Right atrium auricular region (tissue), 2 donors: ENCODE measurements at regions not wholly inside any gene's neighbourhood (a gene's known extent, or its start where the extent isn't known, plus 50 kb on each side); places are given as distances from the start of the nearest gene placed in this dataset.

ENCODE experiments used
- DNase-seq: peaks from one replicate; pipeline ENCODE4 v3.0.0-alpha.2; 2019; ENCODE audit warnings: low spot score
- H3K27ac ChIP-seq, 2 donors: fragments of 200-600 bp; sonication (generic); 1 replicate in 1 of 2; 2 replicates in 1 of 2; pipeline ENCODE4 v1.5.1; 2016 to 2019
- H3K27me3 ChIP-seq, 2 donors: fragments of 200-600 bp; sonication (generic); one replicate each; pipeline versions ENCODE4 v1.5.1 to v1.6.0; 2017 to 2019
- H3K36me3 ChIP-seq: fragments of 200-600 bp; sonication (generic); one replicate; pipeline ENCODE4 v1.5.1; 2016
- H3K4me1 ChIP-seq, 2 donors: fragments of 200-600 bp; sonication (generic); one replicate each; pipeline versions ENCODE4 v1.5.1 to v1.6.0; 2017 to 2019
- H3K4me3 ChIP-seq, 2 donors: fragments of 200-600 bp; sonication (generic); 1 replicate in 1 of 2; 2 replicates in 1 of 2; pipeline ENCODE4 v1.5.1; 2017 to 2019; ENCODE audit warnings: mild to moderate bottlenecking in 1 of 2, moderate library complexity in 1 of 2
- H3K9me3 ChIP-seq, 2 donors: fragments of 200-600 bp; sonication (generic); one replicate each; pipeline ENCODE4 v1.5.1; 2019
- CTCF ChIP-seq, 2 donors: fragments of 200-600 bp; sonication (generic); IDR thresholded peaks; one replicate each; pipeline ENCODE4 v1.5.1; 2019; ENCODE audit warnings: antibody characterized with exemption in 2 of 2

DNA sequence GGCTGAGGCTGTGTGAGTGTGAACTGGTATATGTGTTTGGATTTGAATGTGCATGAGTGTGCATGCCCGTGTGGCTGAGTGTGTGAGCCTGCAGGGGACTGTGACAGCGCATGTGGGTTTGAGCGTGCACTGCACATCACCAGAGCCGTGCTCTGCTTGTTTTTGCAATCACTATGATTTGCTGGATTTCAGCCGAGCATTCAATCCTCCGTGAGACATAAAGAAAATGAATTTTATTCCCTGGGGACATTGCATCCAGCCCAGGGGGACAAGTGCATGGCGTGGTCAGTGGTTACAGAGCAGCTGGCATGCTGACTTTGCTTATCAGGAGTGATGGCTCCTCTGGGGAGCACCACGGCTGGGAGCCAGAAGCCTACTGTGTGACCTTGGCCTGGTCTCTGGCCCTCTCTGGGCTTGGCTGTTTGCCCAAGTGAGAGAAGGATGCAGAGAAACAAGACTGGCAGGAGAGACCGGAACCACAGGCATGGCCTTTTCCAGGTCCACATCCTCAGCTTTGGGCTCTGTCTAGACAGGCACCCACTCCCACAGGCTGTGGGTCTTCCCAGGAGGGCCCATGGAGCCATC lies 160.2 kb upstream of the UNC5B start:
- no peak overlapping the region for H3K27ac ChIP-seq
- no peaks in the 10 kb centered on the region for H3K36me3 ChIP-seq
- H3K4me1 ChIP-seq: no peaks in the 10 kb centered on the region
- no peak for DNase-seq
- H3K4me3 ChIP-seq: no peak overlapping the region
- TF ChIP-seq CTCF (IDR thresholded peaks at IDR 0.05): no peak
- no peaks in the 10 kb centered on the region for H3K27me3 ChIP-seq
- H3K9me3 ChIP-seq: no peaks in the 10 kb centered on the region

- no peak overlapping the region for H3K27ac ChIP-seq
- no peak for DNase-seq
- TF ChIP-seq CTCF (IDR thresholded peaks at IDR 0.05): no peak
- no peaks in the 10 kb centered on the region for H3K9me3 ChIP-seq
- no peaks in the 10 kb centered on the region for H3K4me1 ChIP-seq
- H3K27me3 ChIP-seq: no peaks in the 10 kb centered on the region
- no peak overlapping the region for H3K4me3 ChIP-seq
- no peaks in the 10 kb centered on the region for H3K36me3 ChIP-seq
Observed at GRCh38 chr10:71052708-71053107, 159.7 kb upstream of the UNC5B start.

GRCh38 chr10:71053169-71053895 lies 159.0 kb upstream of the UNC5B start:
- DNase-seq: no peak
- no peaks in the 10 kb centered on the region for H3K4me1 ChIP-seq
- H3K27ac ChIP-seq: no peak overlapping the region
- no peaks in the 10 kb centered on the region for H3K9me3 ChIP-seq
- H3K36me3 ChIP-seq: no peaks in the 10 kb centered on the region
- no peak overlapping the region for H3K4me3 ChIP-seq
- H3K27me3 ChIP-seq: no peaks in the 10 kb centered on the region
- no peak for TF ChIP-seq CTCF (IDR thresholded peaks at IDR 0.05)

DNA sequence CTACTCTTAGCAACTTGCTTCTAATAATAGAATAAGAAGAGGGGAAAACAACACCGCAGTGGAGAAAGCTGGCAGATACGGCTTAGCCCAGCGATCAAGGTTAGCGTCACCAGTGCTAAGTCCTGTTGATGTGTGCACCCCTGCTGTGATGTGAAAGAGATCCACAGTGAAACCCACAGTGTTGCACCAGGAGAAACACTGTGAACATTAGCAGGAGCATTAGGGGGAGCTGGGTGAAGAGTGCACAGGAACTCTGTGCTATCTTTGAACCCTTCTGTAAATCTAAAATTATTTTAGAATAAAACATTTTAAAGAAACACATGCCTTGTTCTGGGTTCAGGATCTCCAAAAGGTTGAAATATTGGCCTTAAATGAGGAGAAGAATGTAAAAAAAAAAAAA lies 154.1 kb upstream of the UNC5B start:
- DNase-seq: no peak
- Histone ChIP-seq H3K27me3 (no peaks in the 10 kb centered on the region), H3K4me3 (no peak overlapping the region), H3K9me3 (no peaks in the 10 kb centered on the region), H3K4me1 (peaks cover 0 to 18% of the 10 kb centered on the region in 2 donors), H3K36me3 (no peaks in the 10 kb centered on the region), H3K27ac (no peak overlapping the region)
- no peak for TF ChIP-seq CTCF (IDR thresholded peaks at IDR 0.05)

DNA sequence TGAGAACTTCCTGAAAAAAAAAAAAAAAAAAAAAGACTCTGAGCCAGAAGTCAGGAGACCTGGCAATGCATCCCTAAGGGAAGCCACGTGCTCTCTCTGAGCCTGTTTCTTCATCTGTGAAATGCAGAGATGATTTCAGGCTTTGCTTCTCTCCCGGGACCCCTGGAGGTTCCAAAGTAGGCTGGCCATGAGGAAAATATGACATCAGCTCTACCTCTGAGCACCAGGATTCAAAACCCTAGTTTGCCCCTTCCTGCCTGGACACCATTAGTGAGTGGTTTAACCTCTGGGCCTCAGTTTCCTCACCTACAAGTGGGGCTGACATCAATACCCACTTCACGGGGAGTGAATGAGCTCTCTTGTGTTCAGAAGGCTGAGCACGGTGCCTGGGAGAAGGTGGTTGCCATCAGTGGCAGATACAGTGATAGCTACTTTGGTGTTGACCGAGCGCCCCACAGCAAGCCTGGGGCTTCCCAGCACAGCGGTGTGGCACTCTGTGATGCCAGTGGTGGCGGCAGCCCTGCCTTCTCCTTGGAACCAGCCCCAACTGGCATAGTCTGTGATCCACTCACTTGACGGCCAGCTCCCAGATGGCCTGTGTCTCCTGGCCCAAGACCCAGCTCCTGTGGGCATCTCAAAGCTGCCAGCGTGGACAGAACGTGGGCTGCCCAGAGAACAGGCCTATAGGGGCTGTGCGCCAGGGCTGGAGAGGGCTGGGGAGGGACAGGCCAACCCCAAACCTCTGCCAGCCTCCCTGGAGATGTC lies 153.1 kb upstream of the UNC5B start:
- Histone ChIP-seq H3K27ac (no peak overlapping the region), H3K4me3 (no peak overlapping the region), H3K9me3 (no peaks in the 10 kb centered on the region), H3K36me3 (no peaks in the 10 kb centered on the region), H3K4me1 (peaks cover 0 to 20% of the 10 kb centered on the region in 2 donors), H3K27me3 (no peaks in the 10 kb centered on the region)
- TF ChIP-seq CTCF (IDR thresholded peaks at IDR 0.05): no peak
- no peak for DNase-seq
